GM18511 (cell line): ENCODE measurements at regions not wholly inside any gene's neighbourhood (a gene's known extent, or its start where the extent isn't known, plus 50 kb on each side); places are given as distances from the start of the nearest gene placed in this dataset.
"Not testable (repeated sequence)": the region's sequence is repeated elsewhere in the genome, so short reads cannot be mapped to it uniquely, and the experiment has no call there.

ENCODE experiments used
- ATAC-seq: cut with Tn5 transposase; IDR thresholded peaks from one replicate; pipeline ENCODE4 v1.9.1; 2021; ENCODE audit warnings: mild to moderate bottlenecking, moderate library complexity; ENCODE audit not compliant: unreplicated experiment

GRCh38 chr10:46095943-46096342 is 49.9 kb upstream of the MSMB start:
- not testable (repeated sequence) for ATAC-seq

GRCh38 chr10:46096446-46096845 is 50.4 kb upstream of the MSMB start:
- ATAC-seq, result no peak

- ATAC-seq, result no peak
Measured at GRCh38 chr10:46096909-46097575, 51.0 kb upstream of the MSMB start.

- ATAC-seq, result no peak
Measured at GRCh38 chr10:46097576-46098317, 51.7 kb upstream of the MSMB start.

- ATAC-seq, result no peak
Measured at GRCh38 chr10:46098386-46098785, 52.3 kb upstream of the MSMB start.

- not testable (repeated sequence) for ATAC-seq
Measured at GRCh38 chr10:46098925-46099324, 52.9 kb upstream of the MSMB start.

- no peak for ATAC-seq
Measured at GRCh38 chr10:46104071-46104585, 58.1 kb upstream of the MSMB start.

- not testable (repeated sequence) for ATAC-seq
Measured at GRCh38 chr10:46105416-46105815, 59.3 kb upstream of the MSMB start.

- peak; percentile 46 for ATAC-seq
Measured at GRCh38 chr10:46105856-46106409, 59.9 kb upstream of the MSMB start.

- peak; percentile 97 for ATAC-seq
Measured at GRCh38 chr10:46106410-46107255, 60.6 kb upstream of the MSMB start.

- ATAC-seq, result not testable (repeated sequence)
Measured at GRCh38 chr10:46108158-46108499, 62.1 kb upstream of the MSMB start.

GRCh38 chr10:46154271-46154670 is 108.2 kb upstream of the MSMB start:
- not testable (repeated sequence) for ATAC-seq

GRCh38 chr10:46154683-46155082 is 108.6 kb upstream of the MSMB start:
- not testable (repeated sequence) for ATAC-seq

GRCh38 chr10:46156866-46157265 is 110.8 kb upstream of the MSMB start:
- not testable (repeated sequence) for ATAC-seq

- no peak for ATAC-seq
Measured at GRCh38 chr10:46169736-46170135, 117.1 kb upstream of the ANTXRL start.

- ATAC-seq, result no peak
Measured at GRCh38 chr10:46170789-46171188, 116.0 kb upstream of the ANTXRL start.

GRCh38 chr10:46171661-46172060 is 115.1 kb upstream of the ANTXRL start:
- no peak for ATAC-seq

GRCh38 chr10:46175296-46175695 is 111.5 kb upstream of the ANTXRL start:
- no peak for ATAC-seq

- ATAC-seq, result no peak
Measured at GRCh38 chr10:46175831-46176230, 111.0 kb upstream of the ANTXRL start.

- not testable (repeated sequence) for ATAC-seq
Measured at GRCh38 chr10:46187431-46187830, 99.4 kb upstream of the ANTXRL start.

GRCh38 chr10:46197050-46197449 is 89.7 kb upstream of the ANTXRL start:
- no peak for ATAC-seq
